Uterus (tissue), 2 donors: ENCODE measurements at regions not wholly inside any gene's neighbourhood (a gene's known extent, or its start where the extent isn't known, plus 50 kb on each side); places are given as distances from the start of the nearest gene placed in this dataset.
"Not testable (repeated sequence)": the region's sequence is repeated elsewhere in the genome, so short reads cannot be mapped to it uniquely, and the experiment has no call there.

ENCODE experiments used
- CTCF ChIP-seq, 4 experiments: fragments of 200-600 bp in 2 of 4; fragments of 450-650 bp in 2 of 4; sonication (generic) in 2 of 4; IDR thresholded peaks; one replicate each; pipeline ENCODE4 v1.5.1; 2016 to 2019; ENCODE audit warnings: antibody characterized with exemption in 4 of 4, mild to moderate bottlenecking in 2 of 4, moderate library complexity in 1 of 4
- POLR2A ChIP-seq, 2 donors: fragments of 450-650 bp; IDR thresholded peaks; one replicate each; pipeline ENCODE4 v1.6.1; 2016; ENCODE audit warnings: antibody characterized with exemption in 2 of 2, mild to moderate bottlenecking in 1 of 2, moderate library complexity in 1 of 2

- not testable (repeated sequence) for TF ChIP-seq CTCF, POLR2A (IDR thresholded peaks at IDR 0.05)
Observed at GRCh38 chr14:19345298-19345911, 88.7 kb downstream of the POTEG start.
